ENCODE measurements at regions not wholly inside any gene's neighbourhood (a gene's known extent, or its start where the extent isn't known, plus 50 kb on each side); places are given as distances from the start of the nearest gene placed in this dataset.

- TF ChIP-seq CTCF (IDR thresholded peaks at IDR 0.05; ENCODE audit: insufficient read depth, low read depth, low read length, missing control alignments): no peak
- H3K4me3 ChIP-seq (ENCODE audit: low read length): no peak overlapping the region
- DNase-seq (ENCODE audit: low read depth): no peak
Measured at GRCh38 chr5:25764733-25765132, 1120.0 kb upstream of the CDH10 start.

GRCh38 chr5:25763781-25764180, 1119.0 kb upstream of the CDH10 start:
- DNase-seq (ENCODE audit: low read depth): no peak
- TF ChIP-seq CTCF (IDR thresholded peaks at IDR 0.05; ENCODE audit: insufficient read depth, low read depth, low read length, missing control alignments): no peak
- no peak overlapping the region for H3K4me3 ChIP-seq (ENCODE audit: low read length)

- no peak for DNase-seq (ENCODE audit: low read depth)
- TF ChIP-seq CTCF (IDR thresholded peaks at IDR 0.05; ENCODE audit: insufficient read depth, low read depth, low read length, missing control alignments): no peak
- no peak overlapping the region for H3K4me3 ChIP-seq (ENCODE audit: low read length)
Measured at GRCh38 chr5:25754895-25755294, 1110.1 kb upstream of the CDH10 start.

- H3K4me3 ChIP-seq (ENCODE audit: low read length): no peak overlapping the region
- DNase-seq (ENCODE audit: low read depth): no peak
- no peak for TF ChIP-seq CTCF (IDR thresholded peaks at IDR 0.05; ENCODE audit: insufficient read depth, low read depth, low read length, missing control alignments)
Measured at GRCh38 chr5:25744908-25745307, 1100.1 kb upstream of the CDH10 start.

- H3K4me3 ChIP-seq (ENCODE audit: low read length): no peak overlapping the region
- DNase-seq (ENCODE audit: low read depth): no peak
- no peak for TF ChIP-seq CTCF (IDR thresholded peaks at IDR 0.05; ENCODE audit: insufficient read depth, low read depth, low read length, missing control alignments)
Measured at GRCh38 chr5:25716680-25717079, 1071.9 kb upstream of the CDH10 start.

- TF ChIP-seq CTCF (IDR thresholded peaks at IDR 0.05; ENCODE audit: insufficient read depth, low read depth, low read length, missing control alignments): no peak
- H3K4me3 ChIP-seq (ENCODE audit: low read length): no peak overlapping the region
- DNase-seq (ENCODE audit: low read depth): no peak
Measured at GRCh38 chr5:25713259-25713658, 1068.5 kb upstream of the CDH10 start.

- H3K4me3 ChIP-seq (ENCODE audit: low read length): no peak overlapping the region
- TF ChIP-seq CTCF (IDR thresholded peaks at IDR 0.05; ENCODE audit: insufficient read depth, low read depth, low read length, missing control alignments): no peak
- no peak for DNase-seq (ENCODE audit: low read depth)
Measured at GRCh38 chr5:25707093-25707492, 1062.3 kb upstream of the CDH10 start.
